Thyroid gland (tissue), 4 donors: ENCODE measurements at regions not wholly inside any gene's neighbourhood (a gene's known extent, or its start where the extent isn't known, plus 50 kb on each side); places are given as distances from the start of the nearest gene placed in this dataset.
A peak's percentile ranks its signal among the peaks of the same experiment; 100 is the strongest.

Experiments
- DNase-seq, 2 donors: peaks; one replicate each; pipeline ENCODE4 v3.0.0-alpha.2; 2019
- H3K27ac ChIP-seq, 3 donors: fragments of 200-600 bp; sonication (generic); 1 replicate in 2 of 3; 2 replicates in 1 of 3; pipeline ENCODE4 v1.5.1; 2016 to 2019; ENCODE audit warnings: mild to moderate bottlenecking in 1 of 3, moderate library complexity in 1 of 3
- H3K27me3 ChIP-seq: fragments of 200-600 bp; sonication (generic); one replicate; pipeline ENCODE4 v1.5.1; 2019
- H3K36me3 ChIP-seq, 2 donors: fragments of 200-600 bp; sonication (generic); one replicate each; pipeline ENCODE4 v1.5.1; 2016 to 2019
- H3K4me1 ChIP-seq, 2 donors: fragments of 200-600 bp; sonication (generic); one replicate each; pipeline ENCODE4 v1.5.1; 2017 to 2019
- H3K4me3 ChIP-seq, 3 donors: fragments of 200-600 bp; sonication (generic); replicated peaks in 1 of 3; 1 replicate in 2 of 3; 2 replicates in 1 of 3; pipeline ENCODE4 v1.5.1; 2016; ENCODE audit warnings: mild to moderate bottlenecking in 1 of 3
- H3K9me3 ChIP-seq: fragments of 200-600 bp; sonication (generic); one replicate; pipeline ENCODE4 v1.5.1; 2017
- POLR2A ChIP-seq, 2 donors: fragments of 450-650 bp; IDR thresholded peaks; one replicate each; pipeline ENCODE4 v1.6.1; 2017; ENCODE audit warnings: antibody characterized with exemption in 2 of 2, mild to moderate bottlenecking in 2 of 2, moderate library complexity in 1 of 2
- WGBS, 2 donors: methylation state at CpG; one replicate each; pipeline ENCODE4 v1.1.5; 2017; 5-methylcytosine and 5-hydroxymethylcytosine counted together
- intact Hi-C: fragments of 100-400 bp; cut with DNase I; formaldehyde crosslinking; loops from one replicate; pipeline ENCODE4 v1.15.1; 2023
- TF ChIP-seq, protein P1 (sequence below), 6 experiments: fragments of 200-600 bp in 3 of 6; fragments of 450-650 bp in 3 of 6; sonication (generic) in 3 of 6; IDR thresholded peaks; one replicate each; pipeline ENCODE4 v1.5.1; 2016 to 2019; ENCODE audit warnings: antibody characterized with exemption in 6 of 6, mild to moderate bottlenecking in 2 of 6, inconsistent platforms in 1 of 6, moderate library complexity in 1 of 6

DNA sequence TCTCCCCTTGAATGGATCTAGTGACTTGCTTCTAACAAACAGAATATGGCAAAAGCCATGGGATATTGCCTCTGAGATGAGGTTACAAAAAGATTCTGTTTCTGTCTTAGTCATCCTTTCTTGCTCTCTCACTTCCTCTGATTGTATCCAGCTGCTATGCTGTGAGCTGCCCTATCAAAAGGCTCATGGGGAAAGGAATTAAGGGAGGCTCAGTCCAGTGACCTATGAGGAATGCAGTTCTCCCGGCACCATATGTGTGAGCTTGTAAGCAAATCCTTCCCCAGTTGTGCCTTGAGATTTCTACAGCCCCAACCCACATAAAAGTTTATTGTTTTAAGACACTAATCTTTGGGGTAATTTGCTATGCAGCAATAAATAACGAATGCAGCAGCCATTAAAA is 183.1 kb downstream of the KLHL28 start:
- no peak for DNase-seq
- no peak for TF ChIP-seq POLR2A (IDR thresholded peaks at IDR 0.05)
- TF ChIP-seq, protein P1, sequence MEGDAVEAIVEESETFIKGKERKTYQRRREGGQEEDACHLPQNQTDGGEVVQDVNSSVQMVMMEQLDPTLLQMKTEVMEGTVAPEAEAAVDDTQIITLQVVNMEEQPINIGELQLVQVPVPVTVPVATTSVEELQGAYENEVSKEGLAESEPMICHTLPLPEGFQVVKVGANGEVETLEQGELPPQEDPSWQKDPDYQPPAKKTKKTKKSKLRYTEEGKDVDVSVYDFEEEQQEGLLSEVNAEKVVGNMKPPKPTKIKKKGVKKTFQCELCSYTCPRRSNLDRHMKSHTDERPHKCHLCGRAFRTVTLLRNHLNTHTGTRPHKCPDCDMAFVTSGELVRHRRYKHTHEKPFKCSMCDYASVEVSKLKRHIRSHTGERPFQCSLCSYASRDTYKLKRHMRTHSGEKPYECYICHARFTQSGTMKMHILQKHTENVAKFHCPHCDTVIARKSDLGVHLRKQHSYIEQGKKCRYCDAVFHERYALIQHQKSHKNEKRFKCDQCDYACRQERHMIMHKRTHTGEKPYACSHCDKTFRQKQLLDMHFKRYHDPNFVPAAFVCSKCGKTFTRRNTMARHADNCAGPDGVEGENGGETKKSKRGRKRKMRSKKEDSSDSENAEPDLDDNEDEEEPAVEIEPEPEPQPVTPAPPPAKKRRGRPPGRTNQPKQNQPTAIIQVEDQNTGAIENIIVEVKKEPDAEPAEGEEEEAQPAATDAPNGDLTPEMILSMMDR (IDR thresholded peaks at IDR 0.05): no peak
- Histone ChIP-seq H3K4me1 (peaks cover 5 to 13% of the 10 kb centered on the region in 2 donors), H3K4me3 (no peak overlapping the region), H3K27me3 (no peaks in the 10 kb centered on the region), H3K9me3 (no peaks in the 10 kb centered on the region), H3K36me3 (no peaks in the 10 kb centered on the region), H3K27ac (no peak overlapping the region)
- intact Hi-C loops: no loop called here
- WGBS, 2 donors: 76 to 77% methylated on average over 2 of the region's 2 CpGs

DNA sequence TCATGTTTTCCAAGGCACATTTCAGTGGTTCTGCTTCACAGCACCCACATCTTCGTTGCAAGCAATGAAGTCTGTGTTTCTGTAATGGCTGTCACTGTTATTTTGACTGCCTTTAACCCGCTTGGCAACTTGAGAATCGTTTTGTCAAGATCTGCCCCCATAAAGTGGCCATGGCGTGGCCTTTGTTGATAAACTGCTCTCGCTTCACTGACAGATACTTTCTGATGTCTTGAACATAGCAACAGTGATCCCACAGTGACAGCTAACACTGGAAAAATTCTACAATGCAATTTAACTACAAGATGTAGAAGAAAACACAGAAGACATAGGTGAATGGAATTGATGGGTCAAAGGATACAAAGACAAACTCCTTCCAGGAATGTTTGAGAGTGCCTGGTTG is 184.2 kb downstream of the KLHL28 start:
- Histone ChIP-seq H3K27ac (no peak overlapping the region), H3K36me3 (no peaks in the 10 kb centered on the region), H3K4me1 (peaks cover 5 to 10% of the 10 kb centered on the region in 2 donors), H3K4me3 (no peak overlapping the region), H3K27me3 (no peaks in the 10 kb centered on the region), H3K9me3 (no peaks in the 10 kb centered on the region)
- no peak for TF ChIP-seq POLR2A (IDR thresholded peaks at IDR 0.05)
- TF ChIP-seq, protein P1 (IDR thresholded peaks at IDR 0.05): no peak
- DNase-seq: peak; percentile 6 to 24
- intact Hi-C loops: no loop called here
- WGBS, 2 donors: 29 to 59% methylated on average over 5 of the region's 5 CpGs

DNA sequence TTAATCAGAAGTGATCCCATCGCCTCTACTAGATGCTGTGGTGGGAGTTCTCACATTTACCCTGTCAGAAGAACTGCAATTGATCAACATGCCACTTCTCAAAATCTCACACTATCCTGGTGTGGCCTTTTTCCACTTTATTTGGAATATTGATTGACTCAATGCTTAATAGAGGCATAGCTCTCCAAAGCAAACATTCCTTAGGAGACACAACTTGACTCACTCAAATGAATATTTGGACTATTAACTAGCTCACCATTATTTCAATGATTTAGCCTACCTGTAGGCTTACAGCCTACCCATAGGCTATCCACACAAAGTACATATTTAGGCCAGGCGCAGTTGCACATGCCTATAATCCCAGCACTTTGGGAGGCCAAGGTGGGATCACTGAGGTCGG is 186.5 kb downstream of the KLHL28 start:
- Histone ChIP-seq H3K27ac (no peak overlapping the region), H3K36me3 (no peaks in the 10 kb centered on the region), H3K4me3 (no peak overlapping the region), H3K4me1 (no peaks in the 10 kb centered on the region), H3K27me3 (no peaks in the 10 kb centered on the region), H3K9me3 (no peaks in the 10 kb centered on the region)
- WGBS, 2 donors: 93 to 97% methylated on average over 3 of the region's 3 CpGs
- TF ChIP-seq POLR2A (IDR thresholded peaks at IDR 0.05): no peak
- intact Hi-C loops: no loop called here
- DNase-seq: no peak

DNA sequence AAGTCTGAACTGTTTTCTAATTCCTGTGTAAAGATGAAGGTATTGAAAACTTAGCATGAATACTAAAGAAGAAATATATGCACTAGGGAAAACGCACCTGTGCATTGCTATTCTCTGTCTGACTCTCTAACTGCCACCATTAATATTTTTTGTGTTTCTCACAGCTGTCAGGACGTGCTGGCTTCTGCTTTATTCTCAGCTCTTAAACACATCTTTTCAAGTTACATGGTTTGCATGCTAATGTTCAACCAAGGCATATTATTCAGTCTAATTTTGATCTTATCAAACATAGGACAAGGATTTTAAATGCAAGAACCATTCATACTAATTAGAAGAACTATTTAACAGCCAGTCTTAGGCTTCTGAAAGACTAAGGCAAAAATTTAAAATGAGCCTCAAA is 187.4 kb downstream of the KLHL28 start:
- 82 to 91% methylated on average over 2 of the region's 2 CpGs for WGBS, 2 donors
- H3K36me3 ChIP-seq: no peaks in the 10 kb centered on the region
- intact Hi-C loops: no loop called here
- no peaks in the 10 kb centered on the region for H3K9me3 ChIP-seq
- no peaks in the 10 kb centered on the region for H3K27me3 ChIP-seq
- H3K4me1 ChIP-seq: peaks cover 0 to 1% of the 10 kb centered on the region in 2 donors
- H3K27ac ChIP-seq: no peak overlapping the region
- H3K4me3 ChIP-seq: no peak overlapping the region
- no peak for DNase-seq
- no peak for TF ChIP-seq POLR2A (IDR thresholded peaks at IDR 0.05)
- TF ChIP-seq, protein P1 (IDR thresholded peaks at IDR 0.05): no peak

- Histone ChIP-seq H3K4me1 (peaks cover 0 to 3% of the 10 kb centered on the region in 2 donors), H3K36me3 (no peaks in the 10 kb centered on the region), H3K27me3 (no peaks in the 10 kb centered on the region), H3K27ac (peak overlapping the region in 1 of 3 donors; percentile 21), H3K9me3 (no peaks in the 10 kb centered on the region), H3K4me3 (no peak overlapping the region)
- TF ChIP-seq, protein P1 (IDR thresholded peaks at IDR 0.05): no peak
- TF ChIP-seq POLR2A (IDR thresholded peaks at IDR 0.05): no peak
- DNase-seq: no peak
- 57 to 61% methylated on average over 1 of the region's 1 CpG for whole genome bisulfite sequencing, 2 donors
- intact Hi-C loops: no loop called here
Measured at GRCh38 chr14:44771496-44771895, 190.3 kb downstream of the KLHL28 start.

- peaks cover 0 to 3% of the 10 kb centered on the region in 2 donors for H3K4me1 ChIP-seq
- no peaks in the 10 kb centered on the region for H3K9me3 ChIP-seq
- H3K36me3 ChIP-seq: no peaks in the 10 kb centered on the region
- H3K27me3 ChIP-seq: no peaks in the 10 kb centered on the region
- no peak overlapping the region for H3K27ac ChIP-seq
- H3K4me3 ChIP-seq: no peak overlapping the region
- WGBS, 2 donors: 73 to 81% methylated on average over 3 of the region's 3 CpGs
- intact Hi-C loops: no loop called here
- TF ChIP-seq, protein P1 (IDR thresholded peaks at IDR 0.05): no peak
- TF ChIP-seq POLR2A (IDR thresholded peaks at IDR 0.05): no peak
- no peak for DNase-seq
Measured at GRCh38 chr14:44770201-44770600, 191.5 kb downstream of the KLHL28 start.
